NCI-H1930 (cell line): ENCODE measurements at regions not wholly inside any gene's neighbourhood (a gene's known extent, or its start where the extent isn't known, plus 50 kb on each side); places are given as distances from the start of the nearest gene placed in this dataset.

Experiments used
- DNase-seq, 2 experiments: peaks; one replicate each; lab custom pipeline; 2025; lab: John Stamatoyannopoulos, UW

GRCh38 chr4:31947101-31947500, 1226.9 kb downstream of the PCDH7 start:
- no peak for DNase-seq

GRCh38 chr4:31949045-31949444, 1228.9 kb downstream of the PCDH7 start:
- DNase-seq = no peak

- no peak for DNase-seq
These were observed 1235.2 kb downstream of the PCDH7 start for GRCh38 chr4:31955346-31955745.

- DNase-seq = no peak
These were observed 1239.8 kb downstream of the PCDH7 start for GRCh38 chr4:31959972-31960371.

- DNase-seq = no peak
These were observed 1244.5 kb downstream of the PCDH7 start for GRCh38 chr4:31964685-31965084.

- DNase-seq = no peak
These were observed 1248.7 kb downstream of the PCDH7 start for GRCh38 chr4:31968842-31969241.

- no peak for DNase-seq
These were observed 1254.4 kb downstream of the PCDH7 start for GRCh38 chr4:31974490-31975002.

- DNase-seq = no peak
These were observed 1259.8 kb downstream of the PCDH7 start for GRCh38 chr4:31979988-31980387.

- DNase-seq = no peak
These were observed 1263.1 kb downstream of the PCDH7 start for GRCh38 chr4:31983246-31983645.

GRCh38 chr4:31983677-31984076, 1263.5 kb downstream of the PCDH7 start:
- no peak for DNase-seq

GRCh38 chr4:31984872-31985271, 1264.7 kb downstream of the PCDH7 start:
- no peak for DNase-seq

- DNase-seq = peak; percentile 48 to 55
These were observed 1276.1 kb downstream of the PCDH7 start for GRCh38 chr4:31995943-31996901.

- DNase-seq = no peak
These were observed 1278.6 kb downstream of the PCDH7 start for GRCh38 chr4:31998807-31999206.

- no peak for DNase-seq
These were observed 1279.7 kb downstream of the PCDH7 start for GRCh38 chr4:31999848-32000247.

GRCh38 chr4:32000846-32001488, 1280.8 kb downstream of the PCDH7 start:
- no peak for DNase-seq

GRCh38 chr4:32002037-32002747, 1282.0 kb downstream of the PCDH7 start:
- no peak for DNase-seq

GRCh38 chr4:32003548-32003947, 1283.4 kb downstream of the PCDH7 start:
- no peak for DNase-seq

- DNase-seq = no peak
These were observed 1290.1 kb downstream of the PCDH7 start for GRCh38 chr4:32010221-32010620.

- no peak for DNase-seq
These were observed 1301.9 kb downstream of the PCDH7 start for GRCh38 chr4:32022071-32022470.

- no peak for DNase-seq
These were observed 1305.8 kb downstream of the PCDH7 start for GRCh38 chr4:32025851-32026459.

GRCh38 chr4:32030406-32030805, 1310.2 kb downstream of the PCDH7 start:
- no peak for DNase-seq

GRCh38 chr4:32031026-32031425, 1310.9 kb downstream of the PCDH7 start:
- DNase-seq = no peak
